OCI-LY7 (cell line): ENCODE measurements at regions not wholly inside any gene's neighbourhood (a gene's known extent, or its start where the extent isn't known, plus 50 kb on each side); places are given as distances from the start of the nearest gene placed in this dataset.

ENCODE experiments used
- BruUV-seq: library from RNA; stranded (reverse); fragments of 400-500 nt; replicated peaks from 2 replicates; lab custom pipeline; 2021; lab: Mats Ljungman, UMichigan
- CTCF ChIA-PET: fragments of 300-600 bp; sonication (Branson Sonifier 250); formaldehyde crosslinking; loops from one replicate; lab custom pipeline; 2022; ENCODE audit warnings: antibody characterized with exemption; ENCODE audit not compliant: unreplicated experiment; lab: Charles Lee
- POLR2A ChIA-PET: fragments of 300-600 bp; sonication (Branson Sonifier 250); formaldehyde crosslinking; loops from one replicate; lab custom pipeline; 2022; ENCODE audit warnings: antibody characterized with exemption; lab: Charles Lee
- DNase-seq: peaks from one replicate; pipeline ENCODE4 v3.0.0-alpha.2; 2015; ENCODE audit warnings: low spot score
- H2AFZ ChIP-seq: fragments of 200-600 bp; sonication (generic), shearing (Covaris generic); 2 replicates; pipeline ENCODE4 v1.6.1; 2014; ENCODE audit warnings: mild to moderate bottlenecking, antibody characterized with exemption, low read length, moderate library complexity
- H3K27ac ChIP-seq: fragments of 200-600 bp; sonication (generic); 2 replicates; pipeline ENCODE4 v1.5.1; 2014; ENCODE audit warnings: mixed run types, low read depth, mild to moderate bottlenecking, moderate library complexity, low read length, inconsistent platforms; ENCODE audit not compliant: poor library complexity, severe bottlenecking
- H3K36me3 ChIP-seq: fragments of 200-600 bp; sonication (generic); 2 replicates; pipeline ENCODE4 v1.6.1; 2014; ENCODE audit warnings: mild to moderate bottlenecking, antibody characterized with exemption, low read length, moderate library complexity, mixed read lengths; ENCODE audit not compliant: insufficient read depth
- H3K4me1 ChIP-seq: fragments of 200-600 bp; sonication (generic); 2 replicates; pipeline ENCODE4 v1.5.1; 2014; ENCODE audit warnings: mild to moderate bottlenecking, low read length; ENCODE audit not compliant: insufficient read depth, poor library complexity, severe bottlenecking
- H3K4me2 ChIP-seq: fragments of 200-600 bp; sonication (generic); 2 replicates; pipeline ENCODE4 v1.6.1; 2014; ENCODE audit warnings: mild to moderate bottlenecking, low read length
- H3K4me3 ChIP-seq: fragments of 200-600 bp; sonication (generic); 2 replicates; pipeline ENCODE4 v1.5.1; 2014; ENCODE audit warnings: mild to moderate bottlenecking, low read depth, low read length; ENCODE audit not compliant: poor library complexity, severe bottlenecking
- H3K79me2 ChIP-seq: fragments of 200-600 bp; sonication (generic); 2 replicates; pipeline ENCODE4 v1.6.1; 2016; ENCODE audit warnings: low read depth, mild to moderate bottlenecking, low read length, moderate library complexity, mixed read lengths; ENCODE audit not compliant: insufficient read depth
- H3K9me2 ChIP-seq: fragments of 200-600 bp; sonication (generic); 2 replicates; pipeline ENCODE4 v1.6.1; 2016; ENCODE audit warnings: mild to moderate bottlenecking, low read length, mixed read lengths; ENCODE audit not compliant: insufficient read depth
- H3K9me3 ChIP-seq: fragments of 200-600 bp; sonication (generic); 2 replicates; pipeline ENCODE4 v1.6.1; 2014; ENCODE audit warnings: mild to moderate bottlenecking, mixed run types, low read length, mixed read lengths
- H4K20me1 ChIP-seq: fragments of 200-600 bp; sonication (generic); 2 replicates; pipeline ENCODE4 v1.6.1; 2014; ENCODE audit warnings: mild to moderate bottlenecking, antibody characterized with exemption, low read length, moderate library complexity, mixed read lengths; ENCODE audit not compliant: insufficient read depth
- EZH2phosphoT487 ChIP-seq: fragments of 200-600 bp; sonication (generic); IDR thresholded peaks from 2 replicates; pipeline ENCODE4 v1.6.1; 2018; ENCODE audit warnings: low read depth, borderline replicate concordance, mild to moderate bottlenecking, mixed run types, antibody characterized with exemption, low read length, moderate library complexity, mixed read lengths
- intact Hi-C: fragments of 100-400 bp; cut with micrococcal nuclease; formaldehyde crosslinking; loops from one replicate; pipeline ENCODE4 v1.10.0; 2022; ENCODE audit not compliant: unreplicated experiment
- TF ChIP-seq, protein P1 (sequence below): fragments of 200-600 bp; sonication (generic); conservative IDR thresholded peaks from 2 replicates; pipeline ENCODE4 v1.5.1; 2014; ENCODE audit warnings: mild to moderate bottlenecking, antibody characterized with exemption, low read length, moderate library complexity, mixed read lengths

DNA sequence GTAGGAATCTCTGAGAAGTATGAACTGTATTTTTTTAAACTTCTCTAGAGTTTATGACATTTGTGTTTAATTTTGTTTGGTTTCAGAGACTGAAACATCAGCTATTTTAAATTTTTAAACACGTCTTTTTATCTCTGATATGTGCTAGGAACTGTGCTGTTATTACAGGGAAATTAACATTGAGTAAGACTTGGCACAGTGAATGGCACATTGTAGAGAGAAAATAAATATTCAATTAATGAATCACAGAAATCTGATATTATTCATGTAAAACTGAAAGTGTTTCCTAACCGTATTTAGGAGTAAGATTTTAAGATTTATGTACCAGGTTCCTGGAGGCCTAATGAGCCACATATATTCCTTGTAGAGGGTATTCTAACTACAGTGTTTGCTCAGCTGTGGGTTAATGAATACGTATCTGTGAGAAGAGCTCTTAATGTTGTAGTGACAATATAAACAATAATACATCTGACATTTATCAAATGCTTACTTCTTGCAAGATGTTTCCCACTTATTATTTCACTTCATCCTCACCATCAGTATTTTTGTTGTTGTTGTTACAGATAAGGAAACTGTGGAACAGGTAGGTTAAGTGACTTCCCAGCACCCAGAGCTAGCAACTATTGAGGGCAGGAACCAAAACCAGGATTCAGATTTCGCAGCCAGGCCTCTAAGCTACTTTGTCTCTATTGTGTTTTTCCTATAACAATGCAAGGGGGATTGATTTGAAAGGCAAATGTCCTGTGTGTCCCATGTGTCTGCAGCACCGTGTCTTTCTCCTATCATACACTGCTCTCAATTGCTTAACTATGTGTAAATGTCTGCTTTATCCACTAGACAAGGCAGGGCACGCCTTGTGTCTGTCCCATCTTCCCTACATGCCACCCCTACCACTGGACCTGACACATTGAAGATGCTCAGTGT is 121.1 kb upstream of the FAM9C start:
- BruUV-seq = no TSS peak
- DNase-seq = no peak
- no peaks in the 10 kb centered on the region for H3K36me3 ChIP-seq
- H3K9me2 ChIP-seq = no peaks in the 10 kb centered on the region
- POLR2A ChIA-PET = interaction anchor here (0.5 to 1.2 kb wide), 2 partner anchors 10 to 23 kb away, joined by 3 to 4 read pairs; no protein-coding TSS in a partner anchor
- no peak overlapping the region for H3K4me3 ChIP-seq
- no peaks in the 10 kb centered on the region for H3K9me3 ChIP-seq
- H3K79me2 ChIP-seq = no peaks in the 10 kb centered on the region
- TF ChIP-seq EZH2phosphoT487 = no peak
- TF ChIP-seq, protein P1, sequence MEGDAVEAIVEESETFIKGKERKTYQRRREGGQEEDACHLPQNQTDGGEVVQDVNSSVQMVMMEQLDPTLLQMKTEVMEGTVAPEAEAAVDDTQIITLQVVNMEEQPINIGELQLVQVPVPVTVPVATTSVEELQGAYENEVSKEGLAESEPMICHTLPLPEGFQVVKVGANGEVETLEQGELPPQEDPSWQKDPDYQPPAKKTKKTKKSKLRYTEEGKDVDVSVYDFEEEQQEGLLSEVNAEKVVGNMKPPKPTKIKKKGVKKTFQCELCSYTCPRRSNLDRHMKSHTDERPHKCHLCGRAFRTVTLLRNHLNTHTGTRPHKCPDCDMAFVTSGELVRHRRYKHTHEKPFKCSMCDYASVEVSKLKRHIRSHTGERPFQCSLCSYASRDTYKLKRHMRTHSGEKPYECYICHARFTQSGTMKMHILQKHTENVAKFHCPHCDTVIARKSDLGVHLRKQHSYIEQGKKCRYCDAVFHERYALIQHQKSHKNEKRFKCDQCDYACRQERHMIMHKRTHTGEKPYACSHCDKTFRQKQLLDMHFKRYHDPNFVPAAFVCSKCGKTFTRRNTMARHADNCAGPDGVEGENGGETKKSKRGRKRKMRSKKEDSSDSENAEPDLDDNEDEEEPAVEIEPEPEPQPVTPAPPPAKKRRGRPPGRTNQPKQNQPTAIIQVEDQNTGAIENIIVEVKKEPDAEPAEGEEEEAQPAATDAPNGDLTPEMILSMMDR = no peak
- no peaks in the 10 kb centered on the region for H3K4me1 ChIP-seq
- H3K27ac ChIP-seq = no peak overlapping the region
- CTCF ChIA-PET = no interaction called here
- H2AFZ ChIP-seq = no peak overlapping the region
- no peaks in the 10 kb centered on the region for H4K20me1 ChIP-seq
- no peak overlapping the region for H3K4me2 ChIP-seq
- intact Hi-C loops = loop anchor here (10.0 kb wide), 1 partner anchor 59 kb away; no protein-coding TSS in a partner anchor

DNA sequence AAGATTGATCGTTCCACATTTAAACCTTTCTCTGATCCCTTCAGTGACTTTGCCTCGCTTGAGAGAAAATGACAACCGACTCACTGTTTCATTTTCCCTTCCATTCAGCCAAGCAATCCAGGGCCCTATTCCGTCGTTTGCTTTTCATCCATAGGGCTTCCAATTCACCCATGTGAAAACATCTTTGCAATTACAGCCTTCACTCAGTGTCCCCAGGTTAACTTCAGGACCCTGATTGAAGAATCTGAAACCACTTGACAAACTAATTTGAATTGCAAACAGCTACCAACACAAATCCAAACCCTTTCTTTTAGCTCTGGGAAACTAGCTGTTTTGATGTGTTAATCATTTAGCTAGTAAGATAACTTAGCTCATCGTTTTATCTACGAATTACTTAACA is 120.2 kb upstream of the FAM9C start:
- POLR2A ChIA-PET = interaction anchor here (1.2 kb wide), 1 partner anchor 11 kb away, joined by 4 read pairs; no protein-coding TSS in a partner anchor
- BruUV-seq = no TSS peak
- intact Hi-C loops = loop anchor here (10.0 kb wide), 1 partner anchor 60 kb away; no protein-coding TSS in a partner anchor
- H3K36me3 ChIP-seq = no peaks in the 10 kb centered on the region
- H4K20me1 ChIP-seq = no peaks in the 10 kb centered on the region
- no peaks in the 10 kb centered on the region for H3K4me1 ChIP-seq
- no peak for DNase-seq
- TF ChIP-seq, protein P1 = no peak
- TF ChIP-seq EZH2phosphoT487 = no peak
- CTCF ChIA-PET = no interaction called here
- no peak overlapping the region for H3K27ac ChIP-seq
- no peak overlapping the region for H3K4me2 ChIP-seq
- no peaks in the 10 kb centered on the region for H3K79me2 ChIP-seq
- H3K4me3 ChIP-seq = no peak overlapping the region
- H2AFZ ChIP-seq = no peak overlapping the region
- H3K9me3 ChIP-seq = no peaks in the 10 kb centered on the region
- H3K9me2 ChIP-seq = no peaks in the 10 kb centered on the region
